HT-29 (cell line): ENCODE measurements at regions not wholly inside any gene's neighbourhood (a gene's known extent, or its start where the extent isn't known, plus 50 kb on each side); places are given as distances from the start of the nearest gene placed in this dataset.

ENCODE experiments used
- DNase-seq: peaks from one replicate; pipeline ENCODE4 v3.0.0-alpha.2; 2015; ENCODE audit warnings: low spot score

DNA sequence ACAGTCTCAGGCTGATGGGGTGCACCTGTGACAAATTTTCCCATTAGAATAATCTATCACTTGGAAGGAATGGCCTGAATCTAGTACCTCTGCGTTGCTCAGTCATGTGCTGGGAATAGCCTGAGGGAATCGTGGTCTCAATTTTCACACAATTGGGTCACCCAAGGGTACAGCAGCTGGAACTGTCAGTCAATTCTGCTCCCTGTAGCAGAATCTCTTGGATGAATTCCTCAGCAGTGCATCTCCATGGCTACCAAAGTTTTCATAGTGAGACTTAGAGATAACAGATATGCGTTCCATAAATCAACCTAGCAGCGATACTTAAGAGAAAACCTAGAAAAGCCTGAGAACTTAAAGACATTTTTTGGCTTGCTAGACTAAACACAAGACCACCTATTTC lies 288.7 kb upstream of the CTSO start:
- DNase-seq = no peak

DNA sequence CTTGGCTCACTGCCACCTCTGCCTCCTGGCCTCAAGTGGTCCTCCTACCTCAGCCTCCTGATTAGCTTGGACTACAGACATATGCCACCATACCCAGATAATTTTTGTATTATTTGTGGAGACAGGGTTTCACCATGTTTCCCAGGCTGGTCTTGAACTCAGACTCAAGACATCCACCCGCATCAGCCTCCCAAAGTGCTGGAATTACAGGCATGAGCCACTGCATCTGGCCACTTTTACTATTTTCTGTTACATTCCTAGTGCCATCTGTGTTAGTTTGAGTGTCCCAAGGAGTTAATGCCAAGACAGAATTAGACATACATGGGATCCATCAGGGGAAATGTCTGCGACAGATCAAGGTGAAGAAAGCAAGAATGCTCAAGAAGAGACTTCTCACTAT lies 288.2 kb upstream of the CTSO start:
- DNase-seq = no peak

DNA sequence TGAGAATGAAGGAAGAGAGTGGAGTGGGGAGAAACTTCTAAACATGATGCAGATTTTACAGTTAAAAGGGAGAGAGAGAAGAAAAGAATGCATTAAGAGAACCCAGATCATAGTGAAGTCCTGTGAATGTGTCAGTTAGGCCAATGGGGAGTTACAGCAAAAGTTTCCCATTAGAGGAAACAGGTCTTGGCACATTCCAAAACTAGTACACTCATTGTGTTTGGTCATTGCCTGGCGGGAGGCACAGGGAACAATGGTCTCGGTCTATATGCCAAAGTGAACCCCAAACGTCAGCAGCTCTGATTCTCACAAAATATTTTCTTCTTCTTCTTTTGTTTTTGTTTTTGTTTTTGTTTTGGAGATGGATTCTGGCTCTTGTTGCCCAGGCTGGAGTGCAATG lies 284.5 kb upstream of the CTSO start:
- DNase-seq = no peak

DNA sequence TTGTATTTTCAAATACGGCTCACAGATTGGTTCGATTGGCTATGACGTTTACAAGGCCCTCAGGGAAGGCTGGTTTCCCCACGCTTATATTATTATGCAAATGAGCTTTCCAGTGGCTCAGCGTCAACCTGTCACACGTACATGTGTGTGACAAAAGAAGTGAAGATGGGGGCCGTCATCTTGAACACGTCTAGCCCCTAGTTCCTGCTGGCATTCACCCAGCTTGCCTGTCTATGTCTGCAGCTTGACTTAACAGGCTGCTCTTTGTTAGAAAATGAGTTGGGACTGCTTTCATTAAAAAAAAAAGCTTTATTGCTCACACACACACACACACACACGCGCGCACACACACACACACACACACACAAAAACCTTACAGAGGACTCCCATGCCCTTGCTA lies 283.6 kb upstream of the CTSO start:
- no peak for DNase-seq

DNA sequence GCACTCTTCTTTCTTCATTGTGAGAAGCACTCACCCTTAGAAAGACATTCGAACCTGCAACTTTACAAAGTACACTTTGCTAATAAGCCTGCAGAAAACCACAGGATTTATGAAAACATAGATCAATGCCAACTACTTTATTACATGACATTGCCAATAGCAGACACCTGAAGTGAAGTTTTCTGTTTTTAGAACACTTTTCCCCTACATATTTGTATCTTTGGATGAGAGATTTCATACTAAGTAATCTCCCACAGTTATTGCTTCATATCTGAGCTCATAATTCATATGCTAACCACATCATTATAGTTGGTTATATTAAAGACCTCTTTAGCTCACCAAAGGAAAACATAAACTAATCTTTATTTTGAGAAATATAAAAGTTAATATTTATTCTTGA lies 276.5 kb upstream of the CTSO start:
- no peak for DNase-seq

DNA sequence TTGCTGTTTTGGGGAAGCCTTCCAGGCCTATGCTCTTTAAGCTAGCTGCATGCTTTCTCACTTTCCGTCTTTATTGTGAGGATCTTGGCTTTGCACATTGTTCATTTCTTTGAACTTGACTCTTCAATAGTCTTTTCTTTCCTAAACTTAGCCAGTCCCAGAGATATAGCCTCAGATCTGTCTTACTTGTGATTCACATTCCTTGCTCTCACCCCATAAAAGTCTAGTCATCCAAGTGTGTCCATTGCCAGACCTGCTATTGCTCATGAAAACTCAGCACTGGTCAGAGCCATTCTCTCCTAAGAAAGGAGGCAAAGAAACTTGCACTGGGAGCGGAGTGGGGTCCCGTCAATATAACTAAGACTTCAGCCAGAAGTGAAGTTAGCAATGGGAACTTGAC lies 275.0 kb upstream of the CTSO start:
- no peak for DNase-seq

DNA sequence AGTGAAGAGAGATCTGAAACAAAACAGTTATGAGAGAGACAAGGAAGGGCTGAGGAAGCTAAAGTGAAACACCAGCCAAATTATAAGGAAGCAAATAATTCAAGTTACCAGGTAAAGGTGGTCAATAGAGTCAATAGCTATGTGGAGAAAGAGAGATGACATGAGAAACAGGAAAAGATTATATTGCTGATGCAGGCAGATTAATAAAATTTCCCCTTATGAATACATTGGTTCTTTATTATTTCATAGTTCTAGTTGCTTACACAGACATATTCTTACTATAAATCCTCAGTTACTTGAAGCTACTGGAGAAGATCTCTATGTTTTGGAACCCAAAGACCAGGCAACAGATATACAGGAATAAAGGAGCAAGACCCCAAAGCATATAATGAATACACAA lies 273.7 kb upstream of the CTSO start:
- DNase-seq = no peak

DNA sequence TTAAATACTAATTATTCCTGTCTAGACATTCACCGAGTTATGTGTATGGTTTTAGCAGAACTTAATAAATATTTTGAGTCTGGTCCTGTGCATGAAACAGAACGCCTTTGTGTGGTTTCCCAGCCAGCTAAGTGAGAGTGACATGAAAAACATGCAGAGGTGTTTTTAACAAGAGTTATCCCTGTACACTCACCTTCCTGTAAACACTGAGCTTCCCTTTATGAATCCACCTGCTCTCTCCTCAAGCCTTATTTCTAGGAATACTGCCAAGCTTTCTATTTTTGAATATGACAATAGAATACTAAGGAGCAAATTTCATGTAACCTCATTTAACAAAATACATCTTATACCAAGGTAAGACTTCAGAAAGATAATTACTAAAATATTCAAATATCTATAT lies 270.3 kb upstream of the CTSO start:
- no peak for DNase-seq

DNA sequence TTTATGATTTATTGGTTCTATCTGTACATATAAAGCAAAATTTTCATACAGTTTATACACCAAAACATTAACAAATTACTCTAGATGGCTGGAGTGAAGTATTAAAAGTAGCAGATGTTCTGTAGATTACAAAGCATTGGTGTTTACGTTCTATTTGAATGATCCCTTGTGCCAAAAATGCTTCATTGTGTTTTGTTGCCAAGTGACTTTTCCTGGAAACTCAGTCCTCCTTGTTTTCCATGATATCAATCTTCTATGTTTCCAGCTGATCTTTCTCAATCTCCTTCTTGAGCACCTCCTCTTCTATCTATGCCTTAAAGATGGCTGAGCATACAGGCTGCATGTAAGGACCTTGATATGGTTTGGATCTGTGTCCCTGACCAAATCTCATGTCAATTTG lies 263.6 kb upstream of the CTSO start:
- DNase-seq = no peak

DNA sequence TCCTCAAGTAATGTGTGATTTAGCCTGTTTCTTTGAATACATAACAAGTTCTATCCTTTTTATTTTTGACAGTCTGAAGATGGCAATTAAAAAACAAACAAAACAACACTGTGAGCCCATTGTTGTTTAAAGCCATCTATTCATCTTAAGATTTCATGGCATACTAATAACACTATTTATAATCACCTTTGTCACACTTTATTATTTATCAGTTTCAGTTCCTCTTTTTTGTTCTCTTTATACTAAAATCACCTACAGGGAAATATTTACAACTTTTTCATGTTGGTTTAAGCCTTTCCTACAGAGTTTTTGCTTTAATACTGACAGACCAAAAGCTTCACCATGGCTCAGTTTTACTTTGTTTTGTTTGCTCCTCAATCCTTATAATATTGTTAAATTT lies 247.4 kb upstream of the CTSO start:
- no peak for DNase-seq

DNA sequence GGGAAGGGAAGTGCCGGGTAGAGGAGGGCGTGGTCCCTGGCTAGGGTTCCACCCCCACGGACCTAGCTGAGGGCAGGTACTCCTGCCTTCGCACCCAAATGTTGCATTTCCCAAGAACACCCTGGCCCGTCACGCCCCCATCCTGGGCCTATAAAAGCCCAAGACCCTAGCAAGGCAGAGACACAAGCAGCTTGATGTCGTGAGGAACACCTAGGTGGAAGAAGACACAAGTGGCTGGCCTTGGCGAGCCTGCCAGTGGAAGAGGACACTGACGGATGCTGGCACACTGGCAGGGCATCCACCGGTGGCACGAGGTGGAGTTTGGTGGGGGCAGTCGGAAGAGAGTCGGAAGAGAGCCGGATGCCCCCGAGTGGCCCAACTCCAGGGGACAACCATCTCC lies 244.8 kb upstream of the CTSO start:
- DNase-seq = no peak

DNA sequence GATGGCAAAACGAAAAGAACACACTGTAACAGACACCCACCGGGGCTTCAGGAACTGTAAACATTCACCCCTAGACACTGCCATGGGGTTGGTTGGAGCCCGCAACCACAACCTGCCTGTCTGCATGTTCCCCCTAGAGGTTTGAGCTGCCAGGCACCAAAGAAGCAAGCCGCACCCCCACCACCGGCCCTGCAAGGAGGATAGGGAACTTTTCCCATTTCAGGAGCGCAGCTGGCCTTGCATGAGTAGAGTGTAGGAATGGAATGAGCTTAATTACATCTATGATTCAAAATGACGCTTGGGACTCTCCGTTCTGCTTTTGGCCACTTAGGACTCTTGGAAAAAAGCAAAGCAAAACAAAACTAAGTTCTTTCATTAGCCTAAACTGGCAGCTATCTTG lies 243.6 kb upstream of the CTSO start:
- DNase-seq = no peak

DNA sequence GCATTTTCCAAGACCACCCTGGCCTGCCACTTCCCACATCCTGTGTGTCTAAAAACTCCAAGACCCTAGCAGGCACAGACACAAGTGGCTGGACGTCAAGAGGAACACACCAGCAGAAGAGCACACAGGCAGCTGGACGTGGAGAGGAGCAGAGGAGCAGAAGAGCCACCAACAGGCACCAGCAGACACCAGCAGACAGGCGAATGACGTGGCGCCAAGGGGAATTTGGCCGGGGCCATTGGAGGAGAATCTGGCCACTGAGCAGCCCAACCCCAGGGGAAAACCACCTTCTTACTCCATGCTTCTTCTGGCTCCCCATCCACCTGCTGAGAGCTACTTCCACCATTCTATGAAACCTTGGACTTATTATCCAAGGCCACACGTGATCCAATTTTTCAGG lies 243.1 kb upstream of the CTSO start:
- no peak for DNase-seq

DNA sequence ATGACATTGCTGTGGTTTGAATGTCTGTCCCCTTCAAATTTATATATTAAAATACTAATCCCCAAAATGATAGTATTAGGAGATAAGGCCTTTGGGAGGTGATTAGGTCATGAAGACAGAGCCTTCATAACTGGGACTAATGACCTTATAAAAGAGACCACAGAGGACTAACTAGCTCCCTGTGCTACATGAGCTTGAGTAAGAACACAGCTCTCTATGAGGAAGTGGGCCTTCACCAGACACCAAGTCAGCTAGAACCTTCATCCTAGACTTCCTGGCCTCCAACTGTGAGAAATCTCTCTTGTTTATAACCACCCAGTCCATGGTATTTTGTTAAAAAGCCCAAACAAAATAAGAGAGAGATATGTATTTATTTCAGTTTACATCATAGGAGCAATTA lies 242.2 kb upstream of the CTSO start:
- DNase-seq = no peak

DNA sequence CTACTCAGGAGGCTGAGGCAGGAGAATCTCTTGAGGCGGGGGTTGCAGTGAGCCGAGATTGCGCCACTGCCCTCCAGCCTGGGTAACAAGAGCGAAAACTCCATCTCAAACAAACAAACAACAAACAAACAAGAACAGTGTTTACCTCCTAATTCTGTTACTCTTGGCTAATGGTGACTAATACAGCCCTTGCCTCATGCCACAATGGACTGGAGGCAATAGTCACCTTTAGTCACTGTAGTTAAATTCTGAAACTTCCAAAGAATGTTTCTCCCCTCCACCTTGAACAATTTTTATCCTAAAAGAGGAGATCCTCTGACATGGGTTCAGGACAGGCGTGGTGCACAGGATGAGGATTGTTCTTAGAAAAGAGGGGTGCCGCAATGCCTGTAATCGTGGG lies 241.2 kb upstream of the CTSO start:
- no peak for DNase-seq

DNA sequence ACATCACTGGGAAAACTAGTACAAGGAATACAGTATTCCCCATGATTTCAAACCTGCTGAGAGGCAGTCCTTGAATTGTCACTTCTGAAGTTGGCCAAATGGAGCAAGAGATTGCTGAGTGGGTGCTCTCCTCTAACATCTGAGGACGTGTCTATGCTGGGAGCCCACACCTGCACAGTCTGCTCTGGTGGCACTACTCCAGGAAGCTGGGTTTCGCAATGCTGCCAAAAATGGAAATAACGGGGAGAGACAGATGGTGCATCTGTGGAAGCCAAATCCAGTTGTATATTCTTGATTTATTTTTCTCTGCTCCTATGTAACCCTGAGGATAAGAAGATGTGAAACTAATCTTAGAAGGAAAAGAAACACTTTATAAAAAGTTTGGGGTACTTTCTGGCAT lies 240.1 kb upstream of the CTSO start:
- no peak for DNase-seq

DNA sequence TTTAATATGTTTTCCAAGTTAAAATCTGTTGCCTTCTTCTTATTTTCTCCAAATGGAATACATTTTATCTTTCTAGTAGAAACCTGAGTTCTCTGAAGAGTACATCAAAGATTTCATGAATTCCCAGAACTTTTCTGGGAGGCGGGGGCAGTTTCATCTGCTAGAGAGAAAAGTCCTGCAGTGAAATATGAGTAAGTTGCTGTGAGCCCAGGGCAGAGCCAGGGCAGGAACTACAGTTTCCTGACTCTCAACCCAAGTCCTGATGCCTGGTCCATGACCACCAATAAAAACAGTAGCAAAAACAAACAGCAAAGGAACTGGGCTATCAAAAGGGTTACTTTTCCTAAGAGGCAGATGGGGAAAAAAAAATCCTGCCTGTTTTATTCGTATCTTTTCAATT lies 239.4 kb upstream of the CTSO start:
- DNase-seq = no peak

DNA sequence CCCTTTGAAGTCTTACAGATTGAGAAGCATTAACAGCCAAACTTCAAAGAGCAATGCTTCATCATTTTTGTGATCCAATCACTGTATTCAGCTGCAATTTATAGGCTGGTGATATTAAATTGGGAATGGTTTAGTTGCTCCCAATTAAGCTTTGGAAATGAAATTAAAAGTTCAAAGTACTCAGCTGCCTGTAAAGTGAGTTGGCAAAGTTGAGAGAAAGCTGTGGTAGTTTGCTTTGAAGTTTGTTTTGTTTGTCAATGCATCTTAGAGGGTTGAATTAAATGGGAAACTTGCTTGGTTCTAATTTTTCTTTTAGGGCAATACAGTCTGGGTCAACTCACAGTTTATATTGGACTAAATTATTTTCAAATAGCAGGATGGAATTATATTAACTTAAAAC lies 238.4 kb upstream of the CTSO start:
- DNase-seq = no peak

DNA sequence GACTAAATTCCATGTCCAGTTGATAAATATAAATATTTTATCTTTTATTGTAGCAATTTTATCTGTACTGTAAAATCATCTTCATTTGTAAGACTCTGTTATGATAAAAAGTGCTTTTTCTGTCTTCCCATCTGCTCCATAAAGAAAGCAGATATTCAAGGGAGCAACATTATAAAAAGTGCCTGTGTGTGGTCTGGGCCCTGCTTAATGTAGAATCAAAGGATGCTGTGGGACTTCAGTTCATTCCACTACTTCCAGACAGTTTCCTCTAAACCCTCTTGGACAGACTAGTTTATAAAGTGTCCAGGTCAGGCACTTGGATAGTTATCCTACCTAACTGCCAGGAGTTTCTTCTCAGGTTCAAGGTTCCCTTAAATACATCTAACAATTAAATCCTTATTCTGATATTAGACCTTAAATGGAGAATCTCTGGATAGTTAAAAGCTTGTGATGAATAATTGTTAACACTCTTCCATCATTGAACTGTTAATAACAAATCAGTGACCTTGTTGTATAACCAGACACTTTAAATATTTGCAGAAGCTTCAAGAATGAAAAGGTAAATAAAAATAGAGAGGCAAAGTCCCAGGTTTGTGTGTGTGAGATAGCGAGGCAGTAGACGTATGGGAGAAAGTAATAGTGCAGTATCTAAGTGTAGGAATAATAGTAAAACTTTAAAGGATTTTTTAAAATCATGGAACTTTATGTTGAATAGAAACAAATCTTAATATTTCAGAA lies 237.5 kb upstream of the CTSO start:
- no peak for DNase-seq

DNA sequence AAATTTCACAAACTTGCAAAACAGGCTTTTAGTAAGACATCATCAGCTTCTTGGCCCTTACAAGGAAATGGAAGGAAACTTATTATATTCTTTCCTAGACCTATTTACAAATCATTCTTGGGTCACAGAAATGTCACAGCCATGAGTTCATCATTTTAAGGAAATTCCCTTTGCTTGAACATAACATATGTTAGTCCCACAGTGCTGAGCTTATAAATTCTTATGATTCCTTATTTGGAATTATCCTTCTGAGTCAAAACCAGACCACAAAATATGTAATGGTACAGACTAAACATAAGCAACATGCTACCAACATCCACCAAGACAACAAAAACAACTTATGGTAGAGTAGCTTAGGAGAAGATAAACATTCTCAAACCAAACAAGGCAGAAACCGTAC lies 236.9 kb upstream of the CTSO start:
- DNase-seq = no peak

DNA sequence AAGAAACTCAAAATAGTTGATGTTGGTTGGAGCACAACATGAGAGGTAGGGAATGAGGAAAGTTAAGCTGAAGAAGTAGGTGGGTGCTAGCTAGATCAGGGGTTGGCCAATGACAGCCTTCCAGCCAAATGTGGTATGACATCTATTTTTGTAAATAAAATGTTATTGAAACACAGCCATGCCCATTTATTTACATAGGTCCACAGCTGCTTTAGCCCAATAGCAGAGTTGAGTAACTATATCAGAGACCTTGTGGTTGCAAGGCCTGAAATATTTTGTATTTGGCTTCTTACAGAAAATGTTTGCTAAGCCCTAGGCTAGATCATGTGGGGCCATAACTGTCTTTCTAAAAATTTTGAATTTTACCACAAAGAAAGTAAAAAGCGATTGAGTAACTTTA lies 234.9 kb upstream of the CTSO start:
- no peak for DNase-seq

DNA sequence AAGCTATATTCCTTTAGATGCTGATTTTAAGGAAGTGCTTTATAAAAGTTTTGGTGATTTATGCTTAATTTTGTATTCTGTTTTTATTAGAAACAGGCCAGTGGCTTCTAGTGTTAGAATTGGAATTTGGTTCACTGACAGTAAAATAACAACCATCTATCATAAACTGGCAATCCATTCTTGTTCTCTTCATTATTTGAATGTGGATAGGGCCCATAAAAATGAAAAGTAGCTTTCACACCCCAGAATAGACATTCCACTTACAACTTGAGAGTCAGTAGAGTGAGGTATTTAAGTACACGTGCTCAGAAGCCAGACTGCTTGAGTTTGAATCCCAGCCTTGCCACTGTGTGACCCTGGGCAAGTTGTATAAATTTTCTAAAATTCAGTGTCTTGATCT lies 232.4 kb upstream of the CTSO start:
- no peak for DNase-seq

DNA sequence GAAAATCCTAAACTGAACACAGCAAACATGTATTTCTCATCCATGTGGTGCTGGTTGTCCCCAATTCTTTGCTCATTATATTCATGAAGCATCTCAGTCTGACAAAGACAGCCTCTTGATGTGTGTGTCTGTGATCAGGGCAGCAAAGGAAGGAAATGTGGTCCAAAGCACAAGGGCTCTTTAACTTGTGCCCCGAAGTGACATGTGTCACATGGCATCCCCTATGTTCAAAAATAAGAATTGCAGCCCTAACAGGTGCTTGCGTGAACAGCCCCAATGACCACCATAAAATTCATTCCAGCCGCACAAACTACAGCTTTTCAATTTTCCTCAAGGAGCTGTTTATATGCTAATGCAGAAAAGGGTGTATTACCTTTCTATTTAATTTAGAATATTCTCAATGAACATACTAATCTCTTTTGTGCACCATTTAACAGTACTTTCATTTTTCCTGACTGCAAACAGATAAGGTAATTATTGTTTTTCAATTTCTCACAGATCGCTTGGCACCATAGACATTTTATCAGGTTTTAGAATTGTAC lies 231.9 kb upstream of the CTSO start:
- DNase-seq = no peak

DNA sequence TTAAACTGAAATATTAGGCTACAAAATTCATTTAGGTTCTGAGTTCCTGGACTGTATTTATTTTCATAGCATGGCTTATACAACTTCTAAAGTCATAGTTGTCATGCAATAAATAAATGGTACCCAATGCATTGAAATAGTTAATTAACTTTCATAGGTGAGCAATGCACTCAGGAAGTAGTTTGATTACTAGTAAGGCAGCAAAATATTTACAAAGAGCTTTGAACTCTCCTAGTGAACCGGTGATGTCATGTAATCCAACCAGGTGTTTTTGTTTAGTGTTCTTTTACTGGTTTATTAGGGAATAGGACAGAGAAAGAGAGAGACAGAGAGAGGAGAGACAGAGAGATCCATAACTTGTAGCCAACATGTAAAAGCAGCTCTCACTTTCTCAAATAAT lies 228.6 kb upstream of the CTSO start:
- no peak for DNase-seq
